COLO829 (cell line): ENCODE measurements at regions not wholly inside any gene's neighbourhood (a gene's known extent, or its start where the extent isn't known, plus 50 kb on each side); places are given as distances from the start of the nearest gene placed in this dataset.
"Not testable (repeated sequence)": the region's sequence is repeated elsewhere in the genome, so short reads cannot be mapped to it uniquely, and the experiment has no call there.

Source experiments
- DNase-seq: peaks from one replicate; pipeline ENCODE4 v3.0.0; 2012; ENCODE audit warnings: low spot score

DNA sequence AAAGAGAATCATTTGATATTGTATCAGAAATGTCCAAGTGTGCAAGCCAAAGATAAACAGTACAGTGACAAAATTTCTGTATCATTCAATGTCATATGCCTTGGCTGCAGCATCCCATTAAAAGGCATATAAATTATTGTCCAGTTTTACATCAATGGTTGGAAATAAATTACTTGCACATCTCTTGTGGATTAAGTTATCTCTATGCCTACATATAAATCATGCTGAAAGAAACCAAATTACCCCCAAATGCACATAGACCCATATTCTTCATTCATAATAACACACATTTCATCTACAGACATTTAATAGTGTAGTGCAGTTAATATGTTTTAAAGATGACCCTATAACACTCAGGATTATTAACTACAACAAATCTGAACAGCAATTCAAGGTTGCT, 1415.7 kb upstream of the PCDH9 start:
- no peak for DNase-seq

DNA sequence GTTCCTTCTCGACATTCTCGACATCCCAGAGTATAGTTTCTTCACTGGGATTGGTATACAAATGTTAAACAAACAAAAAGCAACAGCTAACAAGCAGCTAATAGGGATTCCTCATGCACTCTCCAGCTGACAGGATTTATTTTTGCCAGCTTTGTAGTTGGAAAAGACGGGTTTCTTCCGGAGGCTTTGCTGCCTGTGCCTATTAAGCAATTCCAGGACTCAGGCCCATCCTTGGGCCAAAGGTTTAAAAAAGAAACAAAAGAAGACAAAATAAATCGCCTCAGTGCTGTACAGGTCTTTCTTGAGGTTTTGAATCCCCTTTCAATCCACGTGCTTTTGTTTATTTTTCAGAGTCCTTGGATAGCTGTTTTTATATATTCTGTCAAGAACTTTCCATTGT, 1414.5 kb upstream of the PCDH9 start:
- no peak for DNase-seq

DNA sequence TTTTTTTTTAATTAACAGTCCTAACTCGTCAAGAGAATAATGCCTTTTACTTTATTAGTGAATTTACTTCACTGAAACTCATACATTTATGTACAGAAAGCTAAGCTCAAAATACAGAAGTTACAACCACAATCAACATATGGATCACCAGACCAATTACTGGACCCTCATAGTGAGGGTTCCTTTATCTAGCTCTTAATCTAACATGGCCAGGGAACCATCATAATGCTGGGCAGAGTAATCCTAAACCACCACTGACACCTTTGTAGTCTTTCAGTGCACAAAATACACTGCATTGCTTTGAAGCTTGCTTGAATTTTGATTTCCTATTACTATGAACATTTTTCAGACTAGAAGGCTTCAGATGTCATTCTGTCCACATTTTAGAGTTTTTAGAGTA, 1406.6 kb upstream of the PCDH9 start:
- no peak for DNase-seq

DNA sequence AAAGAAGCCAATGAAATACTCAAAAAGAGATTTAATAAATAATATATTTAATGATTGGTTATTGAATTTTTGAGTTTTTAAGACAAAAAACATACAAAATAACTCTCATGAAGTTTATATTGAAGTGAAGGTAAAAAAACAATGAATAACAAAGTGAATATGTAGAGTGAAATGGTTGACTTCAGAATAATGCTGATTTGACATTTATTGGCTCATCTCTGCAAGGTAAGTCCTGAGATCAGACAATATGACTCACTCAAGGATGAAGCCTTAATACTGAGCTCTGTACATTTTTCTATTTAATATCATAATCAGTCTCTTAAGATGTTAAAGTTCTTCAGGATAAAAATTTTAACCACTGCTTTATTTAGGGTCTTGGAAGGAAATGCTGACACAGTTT, 1398.9 kb upstream of the PCDH9 start:
- no peak for DNase-seq

DNA sequence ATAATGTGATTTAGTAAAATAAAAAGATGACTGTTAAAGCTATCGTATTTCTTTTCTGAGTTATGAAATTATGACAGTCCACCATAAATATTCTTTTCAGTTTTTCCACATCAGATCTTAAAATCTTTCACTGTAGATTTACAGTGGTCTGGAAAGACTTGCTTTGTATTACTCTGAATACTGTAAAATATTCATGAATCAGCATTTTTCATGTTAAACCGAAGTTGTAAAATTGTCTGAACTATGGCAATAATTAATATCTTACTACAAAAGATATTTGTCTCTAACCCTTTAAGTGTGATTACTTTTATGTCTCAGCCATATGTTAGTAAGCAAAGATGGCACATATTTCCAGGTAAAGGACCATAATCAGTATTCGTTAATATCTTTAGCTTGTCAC, 1397.2 kb upstream of the PCDH9 start:
- DNase-seq: no peak

DNA sequence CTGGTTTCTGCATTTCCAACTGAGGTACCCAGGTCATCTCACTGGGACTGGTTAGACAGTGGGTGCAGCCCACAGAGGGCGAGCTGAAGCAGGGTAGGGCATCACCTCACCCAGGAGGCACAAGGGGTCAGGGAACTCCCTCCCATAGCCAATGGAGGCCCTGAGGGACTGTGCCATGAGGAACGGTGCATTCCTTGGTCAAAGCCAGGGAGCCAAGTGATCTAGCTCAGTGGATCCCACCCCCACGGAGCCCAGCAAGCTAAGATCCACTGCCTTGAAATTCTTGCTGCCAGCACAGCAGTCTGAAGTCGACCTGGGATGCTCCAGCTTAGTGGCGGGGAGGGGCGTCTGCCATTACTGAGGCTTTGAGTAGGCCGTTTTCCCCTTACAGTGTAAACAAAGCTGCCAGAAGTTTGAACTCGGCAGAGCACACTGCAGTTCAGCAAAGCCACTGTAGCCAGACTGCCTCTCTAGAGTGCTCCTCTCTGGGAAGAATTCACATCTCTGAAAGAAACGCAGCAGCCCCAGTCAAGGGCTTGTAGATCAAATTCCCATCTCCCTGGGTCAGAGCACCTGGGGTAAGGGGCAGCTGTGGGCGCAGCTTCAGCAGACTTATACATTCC, 1386.6 kb upstream of the PCDH9 start:
- DNase-seq: no peak

DNA sequence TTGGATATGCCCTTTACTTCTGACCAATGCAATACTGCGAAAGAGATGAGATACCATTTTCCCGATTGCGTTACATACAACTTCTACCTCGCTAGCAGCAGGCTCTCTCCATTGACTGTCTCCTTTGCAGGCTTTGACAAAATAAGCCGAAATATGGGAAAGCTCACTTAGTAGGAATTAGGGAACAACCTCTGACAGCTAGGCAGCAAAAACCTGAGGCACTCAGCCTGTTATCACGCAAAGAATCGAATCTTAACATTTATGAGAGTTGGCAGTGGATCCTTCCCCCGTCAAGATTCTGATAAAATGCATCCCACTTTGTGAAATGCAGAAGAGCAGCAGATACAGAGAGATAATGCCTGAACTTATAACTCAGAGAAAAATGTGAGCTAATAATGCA, 1379.5 kb upstream of the PCDH9 start:
- DNase-seq: no peak

DNA sequence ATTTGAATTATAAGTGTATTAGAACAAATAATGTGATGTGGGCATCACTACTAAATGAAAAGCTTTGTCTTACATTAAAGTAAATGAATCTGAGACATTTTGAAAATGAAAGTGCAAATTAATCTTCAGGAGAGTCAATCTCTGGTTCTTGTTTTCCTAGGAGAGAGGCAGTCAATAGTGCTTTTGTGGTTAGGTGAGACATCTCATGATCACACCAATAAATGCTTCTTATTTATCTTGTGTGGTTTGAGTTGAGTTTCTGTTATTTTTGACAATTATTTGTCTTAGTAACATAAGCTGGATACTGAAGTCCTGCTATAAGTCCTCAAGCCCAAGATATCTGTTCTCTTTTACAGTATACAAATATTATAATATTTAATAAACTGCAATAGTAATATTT, 1378.0 kb upstream of the PCDH9 start:
- no peak for DNase-seq

DNA sequence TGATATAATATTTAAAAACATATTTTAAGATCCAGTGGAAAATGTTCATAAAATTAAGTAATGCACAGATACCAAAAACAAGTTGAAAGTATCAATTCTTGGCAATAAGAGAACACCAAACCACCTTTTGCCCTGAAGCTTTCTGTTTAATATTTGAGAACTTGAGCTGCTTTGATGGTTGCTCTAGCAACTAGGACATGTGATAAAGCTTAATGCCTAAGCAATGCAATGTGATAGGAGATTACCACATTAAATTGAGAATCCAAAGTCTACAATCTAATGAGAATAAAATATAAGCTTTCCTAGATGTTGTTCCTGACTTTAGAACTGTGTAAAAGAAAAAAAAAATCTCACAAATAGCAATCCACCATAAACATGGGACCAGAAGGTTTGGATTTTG, 1367.5 kb upstream of the PCDH9 start:
- no peak for DNase-seq

DNA sequence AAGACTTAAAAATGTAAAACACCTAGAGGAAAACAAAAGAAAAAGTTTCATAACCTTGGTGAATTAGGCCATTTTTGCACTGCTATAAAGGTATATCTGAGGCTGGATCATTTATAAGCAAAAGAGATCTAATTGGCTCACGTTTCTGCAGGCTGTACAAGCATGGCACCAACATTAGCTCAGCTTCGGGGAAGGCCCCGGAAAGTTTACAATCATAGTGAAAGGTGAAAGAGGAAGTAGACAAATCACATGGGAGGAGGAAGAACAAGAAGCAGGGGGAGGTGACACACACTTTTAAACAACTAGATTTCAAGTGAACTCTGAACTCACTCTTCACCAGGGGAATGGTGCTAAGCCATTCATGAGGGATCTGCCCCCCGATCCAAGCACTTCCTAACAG, 1358.5 kb upstream of the PCDH9 start:
- no peak for DNase-seq

DNA sequence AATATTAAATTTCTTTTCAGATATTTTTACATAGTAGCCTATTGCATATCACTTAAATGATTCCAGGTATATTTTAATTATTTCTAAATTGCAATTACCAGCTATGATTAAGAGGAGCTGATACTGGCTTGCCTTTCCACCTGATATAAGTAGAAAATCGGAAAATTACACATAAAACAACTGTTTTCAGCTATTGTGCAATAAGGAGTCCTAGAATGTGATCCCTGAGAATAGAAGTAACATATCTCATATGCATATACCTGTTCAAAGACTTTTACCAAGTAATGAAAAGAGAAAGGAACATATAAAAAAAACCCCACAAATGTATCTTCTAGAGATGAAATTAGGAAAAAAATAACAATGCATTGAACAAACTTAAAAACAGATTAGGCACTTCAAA, 1354.6 kb upstream of the PCDH9 start:
- no peak for DNase-seq

DNA sequence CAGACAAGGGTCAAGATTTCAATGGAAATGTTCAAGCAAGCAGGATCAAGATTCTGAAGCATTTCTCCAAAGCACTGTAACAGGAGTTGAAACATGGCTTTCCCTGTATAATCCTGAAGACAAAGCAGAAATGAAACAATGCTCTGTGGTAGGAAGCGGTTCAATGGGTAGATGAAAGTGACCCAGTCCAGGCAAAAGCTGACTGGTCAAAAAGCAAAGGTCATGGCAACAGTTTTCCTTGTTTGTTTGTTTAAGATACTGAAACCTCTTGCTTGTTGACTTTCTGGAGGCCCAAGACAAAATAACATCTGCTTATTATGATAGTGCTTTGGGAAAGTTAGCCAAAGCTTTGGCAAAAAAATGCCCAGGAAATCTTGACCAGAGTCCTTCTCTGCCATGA, 1343.9 kb upstream of the PCDH9 start:
- DNase-seq: no peak

DNA sequence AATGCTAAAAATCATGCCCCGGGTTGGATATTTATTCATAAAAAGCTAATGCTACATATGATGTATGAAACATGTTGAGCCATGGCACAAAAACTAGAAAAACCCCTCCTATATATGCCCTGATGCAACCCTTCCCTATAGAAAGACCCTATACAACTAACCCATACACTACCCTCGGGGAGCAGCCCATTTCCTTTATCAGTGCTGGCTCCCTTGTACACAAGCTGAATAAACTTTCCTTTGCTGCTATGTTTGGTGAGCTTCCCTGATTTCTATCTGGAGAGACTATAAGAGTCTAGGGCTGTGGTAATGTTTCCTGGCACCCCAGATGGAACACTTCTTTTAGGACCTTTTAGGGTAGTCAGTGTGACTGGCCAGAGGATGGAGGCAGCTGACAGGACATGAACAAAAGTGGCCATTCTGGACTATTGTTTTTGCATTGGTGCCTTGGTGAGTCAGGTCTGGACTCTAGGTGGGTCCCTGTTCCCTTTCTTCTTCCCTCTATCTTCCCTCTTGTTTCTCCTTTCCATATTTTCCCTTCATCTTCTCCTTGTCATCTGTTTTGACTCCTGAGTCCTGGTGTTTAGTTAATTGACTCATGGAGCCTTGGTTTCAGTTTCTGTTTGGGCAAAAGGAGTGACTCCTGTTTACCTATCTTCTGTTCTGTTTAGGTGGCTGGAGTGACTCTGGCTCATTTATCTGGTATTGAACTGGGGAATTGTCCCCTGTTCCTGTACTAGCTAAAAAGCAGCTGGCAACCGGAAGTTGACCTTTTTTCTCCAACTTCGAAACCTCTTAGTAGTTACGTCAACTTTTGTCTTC, 1321.8 kb upstream of the PCDH9 start:
- DNase-seq: no peak

DNA sequence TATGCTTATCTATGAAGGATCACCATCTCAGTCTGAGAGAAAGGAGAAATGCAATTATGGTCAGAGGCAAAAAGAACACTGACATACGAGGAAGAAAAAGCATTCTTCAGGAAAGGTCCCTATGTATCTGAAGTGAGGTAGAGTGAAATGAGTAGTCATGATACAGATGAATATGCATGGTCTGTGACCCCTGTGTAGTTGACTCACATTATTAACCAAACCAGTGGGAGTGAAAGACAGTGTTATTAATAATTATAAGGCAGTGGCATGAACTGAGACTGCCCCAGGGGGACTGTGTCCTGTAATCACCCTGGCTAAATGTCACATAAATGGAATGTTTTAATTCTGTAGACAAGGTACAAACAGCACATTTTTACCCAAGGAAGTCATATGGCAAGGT, 1320.2 kb upstream of the PCDH9 start:
- no peak for DNase-seq

DNA sequence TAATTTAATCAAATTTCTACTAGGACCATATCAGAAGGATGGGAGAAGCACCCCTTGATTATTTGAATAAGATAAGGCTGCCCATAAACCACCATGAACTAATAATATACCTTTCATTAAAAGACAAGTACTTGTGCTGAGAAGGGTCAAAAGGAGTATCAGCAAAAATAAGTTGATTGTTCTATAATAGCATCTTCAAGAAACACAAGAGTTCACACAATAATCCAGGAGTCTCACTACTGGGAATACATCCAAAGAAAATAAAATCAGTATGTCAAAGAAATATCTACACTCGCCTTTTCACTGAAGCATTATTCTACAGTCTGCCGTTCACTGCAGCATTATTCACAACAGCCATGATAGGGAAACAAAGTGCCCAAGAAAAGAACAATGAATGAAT, 1310.1 kb upstream of the PCDH9 start:
- DNase-seq: no peak

DNA sequence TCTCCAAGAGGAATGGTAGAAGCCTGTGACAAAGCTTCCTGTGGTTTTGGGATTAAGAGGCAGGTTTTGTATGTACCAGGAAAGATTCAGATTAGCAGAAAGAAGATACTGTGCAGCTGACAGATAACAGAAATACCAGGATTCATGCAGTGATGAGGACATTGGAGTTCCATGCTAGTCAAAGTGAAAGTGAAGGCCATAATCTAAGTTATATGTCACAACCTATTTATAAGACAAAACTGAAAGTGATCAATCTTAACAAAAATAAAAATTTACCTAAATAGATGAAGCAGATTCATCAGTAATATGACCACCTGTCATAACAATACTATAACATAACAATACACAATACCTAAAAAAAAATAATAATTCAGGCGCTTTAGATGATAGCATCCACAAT, 1305.2 kb upstream of the PCDH9 start:
- no peak for DNase-seq

DNA sequence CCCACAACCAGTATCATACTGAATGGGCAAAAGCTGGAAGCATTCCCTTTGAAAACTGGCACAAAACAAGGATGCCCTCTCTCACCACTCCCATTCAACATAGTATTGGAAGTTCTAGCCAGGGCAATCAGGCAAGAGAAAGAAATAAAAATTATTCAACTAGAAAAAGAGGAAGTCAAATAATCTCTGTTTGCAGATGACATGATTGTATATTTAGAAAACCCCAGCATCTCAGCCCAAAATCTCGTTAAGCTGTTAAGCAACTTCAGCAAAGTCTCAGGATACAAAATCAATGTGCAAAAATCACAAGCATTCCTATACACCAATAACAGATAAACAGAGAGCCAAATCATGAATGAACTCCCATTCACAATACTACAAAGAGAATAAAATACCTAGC, 1297.0 kb upstream of the PCDH9 start:
- DNase-seq: not testable (repeated sequence)

DNA sequence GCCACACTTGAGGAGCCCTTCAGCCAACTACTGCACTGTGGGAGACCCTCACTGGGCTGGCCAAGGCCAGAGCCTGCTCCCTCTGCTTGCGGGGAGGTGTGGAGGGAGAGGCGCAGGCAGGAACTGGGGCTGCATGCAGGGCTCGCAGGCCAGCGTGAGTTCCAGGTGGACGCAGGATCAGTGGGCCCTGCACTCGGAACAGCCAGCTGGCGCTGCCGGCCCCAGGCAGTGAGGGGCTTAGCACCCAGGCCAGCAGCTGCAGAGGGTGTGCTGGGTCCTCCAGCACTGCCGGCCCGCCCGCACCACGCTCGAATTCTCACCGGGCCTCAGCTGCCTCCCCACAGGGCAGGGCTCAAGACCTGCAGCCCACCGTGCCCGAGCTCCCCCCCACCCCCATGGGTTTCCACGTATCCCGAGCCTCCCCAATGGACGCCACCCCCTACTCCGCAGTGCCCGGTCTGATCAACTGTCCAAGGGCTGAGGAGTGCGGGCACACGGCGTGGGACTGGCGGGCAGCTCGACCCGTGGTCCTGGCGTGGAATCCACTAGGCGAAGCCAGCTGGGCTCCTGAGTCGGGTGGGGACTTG, 1293.8 kb upstream of the PCDH9 start:
- no peak for DNase-seq

DNA sequence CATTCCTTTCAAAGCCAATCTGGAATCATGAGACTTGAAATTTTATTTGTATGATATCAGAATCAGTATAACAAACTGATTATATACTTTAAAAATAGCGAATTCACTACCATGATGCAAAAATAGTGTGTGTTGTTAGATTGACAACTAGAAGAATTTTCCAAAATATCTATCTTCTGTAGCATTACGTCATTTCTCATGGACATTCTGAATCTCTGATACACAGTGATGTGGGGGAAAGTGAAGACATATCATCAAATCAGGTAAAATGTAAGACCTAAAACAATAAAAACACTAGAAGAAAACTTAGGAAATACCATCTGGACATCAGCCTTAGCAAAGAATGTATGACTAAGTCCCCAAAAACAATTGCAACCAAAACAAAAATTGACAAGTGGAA, 1292.0 kb upstream of the PCDH9 start:
- DNase-seq: no peak

DNA sequence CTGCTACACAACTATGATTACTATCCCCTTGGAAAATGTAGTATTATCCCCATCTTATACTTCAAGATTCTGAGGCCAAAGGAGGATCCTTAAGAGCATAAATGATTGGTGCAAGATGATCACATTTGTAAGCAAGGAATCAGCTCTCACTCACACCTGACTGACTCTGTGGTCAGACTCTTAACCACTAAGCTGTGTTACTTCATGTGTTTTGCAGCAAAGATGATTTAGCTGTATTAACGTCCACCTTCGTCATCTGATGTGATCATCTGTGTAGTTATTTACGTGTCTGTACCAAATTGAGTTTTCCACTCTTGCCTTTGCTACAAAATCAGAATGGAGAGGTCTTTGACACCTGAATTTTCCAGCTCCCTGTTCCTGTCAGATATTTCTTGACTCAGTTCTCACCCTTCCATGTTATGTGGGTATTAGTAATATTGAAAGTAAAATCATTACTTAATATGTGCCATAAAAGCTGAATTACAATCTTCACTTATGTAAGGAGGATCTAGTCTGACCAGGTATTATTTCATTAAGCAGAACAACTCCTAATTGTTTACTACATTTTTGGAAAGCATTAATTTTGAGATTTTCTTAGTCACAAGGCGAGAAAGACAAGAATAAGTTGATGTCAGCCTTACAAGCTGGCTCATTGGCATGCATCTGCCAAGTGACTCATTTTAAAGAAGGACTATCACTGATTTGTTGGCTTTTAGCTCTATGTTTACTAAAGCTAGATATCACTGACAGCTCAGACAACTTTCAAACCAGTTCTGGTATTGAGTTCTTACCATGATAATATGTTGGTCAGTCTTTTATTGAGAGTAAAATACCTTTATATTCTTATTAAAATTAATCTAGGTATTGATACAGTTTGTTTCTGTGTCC, 1279.8 kb upstream of the PCDH9 start:
- DNase-seq: no peak

DNA sequence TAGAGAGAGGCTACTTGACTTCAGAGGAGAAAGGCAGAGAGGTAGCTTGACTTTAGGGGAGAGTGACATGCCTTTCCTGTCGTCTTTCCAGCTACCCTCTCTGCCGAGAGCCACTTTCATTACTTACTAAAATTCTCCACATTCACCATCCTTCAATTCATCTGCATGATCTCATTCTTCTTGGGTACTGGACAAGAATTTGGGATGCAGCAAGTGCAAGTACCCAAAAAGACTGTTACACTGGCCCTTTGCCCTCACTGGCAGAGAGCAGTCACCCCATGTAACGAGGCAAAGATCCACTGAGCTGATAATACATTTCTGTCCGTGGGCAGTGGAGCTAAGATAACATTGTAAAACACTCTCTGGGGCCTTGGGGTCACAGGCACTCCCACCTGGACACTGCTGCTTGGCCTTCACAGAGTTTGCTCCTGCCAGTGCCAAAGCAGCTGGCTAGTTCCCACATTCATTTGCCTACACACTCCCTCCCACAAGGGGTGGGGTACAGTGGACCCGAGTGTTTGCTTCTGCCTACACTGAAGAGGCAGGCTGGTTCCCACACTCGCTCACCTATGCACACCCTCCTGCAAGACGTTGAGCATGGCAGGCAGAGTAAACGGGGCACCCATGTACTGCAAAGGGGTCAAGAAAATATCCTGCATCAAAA, 1276.9 kb upstream of the PCDH9 start:
- DNase-seq: no peak

DNA sequence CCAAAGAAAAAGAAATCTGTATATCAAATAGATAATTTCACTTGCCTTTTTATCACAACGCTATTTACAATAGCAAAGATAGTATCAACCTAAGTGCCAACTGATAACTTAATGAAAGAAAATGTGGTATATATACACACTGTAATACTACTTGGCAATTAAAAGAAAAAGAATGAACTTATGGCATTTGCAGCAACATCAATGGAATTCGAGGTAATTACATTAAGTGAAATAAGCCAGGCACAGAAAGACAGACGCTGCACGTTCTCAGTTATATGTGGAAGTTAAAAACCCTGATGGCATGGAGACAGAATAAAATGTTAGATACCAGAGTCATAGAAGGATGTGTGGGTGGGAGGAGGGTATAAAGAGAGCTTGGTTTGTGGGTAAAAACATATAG, 1260.5 kb upstream of the PCDH9 start:
- no peak for DNase-seq
